Body of pancreas (tissue), 4 donors: ENCODE measurements at regions not wholly inside any gene's neighbourhood (a gene's known extent, or its start where the extent isn't known, plus 50 kb on each side); places are given as distances from the start of the nearest gene placed in this dataset.

Source experiments
- ATAC-seq: fragments of 150-250 bp; one replicate; pipeline ENCODE4 v1.9.1; 2016
- DNase-seq, 4 donors: peaks; one replicate each; pipeline ENCODE4 v3.0.0-alpha.2; 2019
- H3K27ac ChIP-seq, 4 donors: fragments of 200-600 bp; sonication (generic); 1 replicate in 3 of 4; 2 replicates in 1 of 4; pipeline versions ENCODE4 v1.5.1 to v1.6.1; 2016 to 2019; ENCODE audit warnings: mild to moderate bottlenecking in 1 of 4, mixed read lengths in 1 of 4, moderate library complexity in 1 of 4
- H3K27me3 ChIP-seq, 2 donors: fragments of 200-600 bp; sonication (generic); one replicate each; pipeline ENCODE4 v1.6.0; 2016; ENCODE audit warnings: mild to moderate bottlenecking in 1 of 2
- H3K36me3 ChIP-seq, 2 donors: fragments of 200-600 bp; sonication (generic); replicated peaks in 1 of 2; 2 replicates each; pipeline ENCODE4 v1.5.1; 2016; ENCODE audit warnings: low read depth in 2 of 2; ENCODE audit not compliant: insufficient read depth in 1 of 2
- H3K4me1 ChIP-seq: fragments of 200-600 bp; sonication (generic); one replicate; pipeline ENCODE4 v1.6.0; 2016
- H3K4me3 ChIP-seq, 2 donors: fragments of 200-600 bp; sonication (generic); 1 replicate in 1 of 2; 2 replicates in 1 of 2; pipeline ENCODE4 v1.5.1; 2016 to 2019
- H3K9me3 ChIP-seq, 3 donors: fragments of 200-600 bp; sonication (generic); 1 replicate in 2 of 3; 2 replicates in 1 of 3; pipeline ENCODE4 v1.5.1; 2016
- CTCF ChIP-seq, 7 experiments: fragments of 450-650 bp in 4 of 7; fragments of 200-600 bp in 3 of 7; sonication (generic) in 3 of 7; IDR thresholded peaks; one replicate each; pipeline ENCODE4 v1.5.1; 2016 to 2019; ENCODE audit warnings: antibody characterized with exemption in 7 of 7
- POLR2A ChIP-seq, 3 donors: fragments of 450-650 bp; IDR thresholded peaks; one replicate each; pipeline ENCODE4 v1.6.1; 2016; ENCODE audit warnings: antibody characterized with exemption in 3 of 3, mild to moderate bottlenecking in 2 of 3
- WGBS, 2 donors: methylation state at CpG; one replicate each; pipeline ENCODE4 v1.1.5; 2017; 5-methylcytosine and 5-hydroxymethylcytosine counted together
- intact Hi-C: fragments of 100-400 bp; cut with DNase I; formaldehyde crosslinking; loops from one replicate; pipeline ENCODE4 v1.15.1; 2023

GRCh38 chr20:51227744-51228143 is 204.8 kb upstream of the KCNG1 start:
- Histone ChIP-seq H3K27ac (no peak overlapping the region), H3K27me3 (no peaks in the 10 kb centered on the region), H3K4me3 (no peak overlapping the region), H3K4me1 (no peaks in the 10 kb centered on the region), H3K36me3 (no peaks in the 10 kb centered on the region), H3K9me3 (no peaks in the 10 kb centered on the region)
- no peak for ATAC-seq
- WGBS, 2 donors = 78 to 79% methylated on average over 3 of the region's 3 CpGs
- no peak for DNase-seq
- TF ChIP-seq POLR2A (IDR thresholded peaks at IDR 0.05) (no peak), CTCF (IDR thresholded peaks at IDR 0.05) (no peak)
- intact Hi-C loops = no loop called here

GRCh38 chr20:51223183-51223720 is 200.3 kb upstream of the KCNG1 start:
- no peaks in the 10 kb centered on the region for H3K27me3 ChIP-seq
- DNase-seq (no peak), ATAC-seq (no peak)
- no peaks in the 10 kb centered on the region for H3K36me3 ChIP-seq
- TF ChIP-seq POLR2A (IDR thresholded peaks at IDR 0.05) = no peak
- no peak for TF ChIP-seq CTCF (IDR thresholded peaks at IDR 0.05)
- no peak overlapping the region for H3K27ac ChIP-seq
- no peaks in the 10 kb centered on the region for H3K9me3 ChIP-seq
- no peak overlapping the region for H3K4me3 ChIP-seq
- WGBS, 2 donors = 48 to 54% methylated on average over 8 of the region's 8 CpGs
- H3K4me1 ChIP-seq = no peaks in the 10 kb centered on the region
- intact Hi-C loops = no loop called here

GRCh38 chr20:51221791-51222408 is 199.0 kb upstream of the KCNG1 start:
- WGBS, 2 donors = 19 to 39% methylated on average over 15 of the region's 15 CpGs
- TF ChIP-seq CTCF (IDR thresholded peaks at IDR 0.05) = no peak
- no peak for TF ChIP-seq POLR2A (IDR thresholded peaks at IDR 0.05)
- Histone ChIP-seq H3K27me3 (no peaks in the 10 kb centered on the region), H3K36me3 (no peaks in the 10 kb centered on the region), H3K4me3 (no peak overlapping the region), H3K27ac (no peak overlapping the region), H3K9me3 (no peaks in the 10 kb centered on the region), H3K4me1 (no peaks in the 10 kb centered on the region)
- intact Hi-C loops = no loop called here
- no peak for ATAC-seq
- no peak for DNase-seq

- ATAC-seq (no peak), DNase-seq (no peak)
- intact Hi-C loops = no loop called here
- no peaks in the 10 kb centered on the region for H3K36me3 ChIP-seq
- H3K4me1 ChIP-seq = no peaks in the 10 kb centered on the region
- TF ChIP-seq CTCF (IDR thresholded peaks at IDR 0.05) = no peak
- no peak for TF ChIP-seq POLR2A (IDR thresholded peaks at IDR 0.05)
- no peaks in the 10 kb centered on the region for H3K27me3 ChIP-seq
- H3K4me3 ChIP-seq = no peak overlapping the region
- 69 to 71% methylated on average over 4 of the region's 4 CpGs for WGBS, 2 donors
- H3K27ac ChIP-seq = no peak overlapping the region
- H3K9me3 ChIP-seq = no peaks in the 10 kb centered on the region
These were observed 198.2 kb upstream of the KCNG1 start for GRCh38 chr20:51221103-51221502.

DNA sequence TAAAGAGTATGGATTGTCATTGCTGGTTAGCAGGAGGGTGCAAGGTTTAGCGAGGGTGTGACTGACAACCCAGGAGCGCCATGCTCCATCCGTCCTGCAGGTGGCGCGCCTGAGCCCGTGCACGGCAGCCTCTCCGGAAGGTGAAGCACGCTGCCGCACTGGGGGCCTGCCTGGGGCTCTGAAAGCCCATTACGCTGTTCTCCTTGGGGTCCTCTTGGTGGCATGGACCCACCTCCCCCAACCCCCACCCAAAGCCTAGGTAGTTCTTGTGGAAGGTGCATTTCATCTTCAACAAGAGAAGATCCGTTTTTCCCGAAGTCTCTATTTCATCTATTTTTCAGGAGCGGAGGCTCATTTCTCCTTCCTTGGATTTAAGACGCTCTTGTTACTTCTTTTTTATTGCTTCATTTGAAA is 197.4 kb upstream of the KCNG1 start:
- Histone ChIP-seq H3K4me3 (no peak overlapping the region), H3K27ac (no peak overlapping the region), H3K36me3 (no peaks in the 10 kb centered on the region), H3K27me3 (no peaks in the 10 kb centered on the region), H3K9me3 (no peaks in the 10 kb centered on the region), H3K4me1 (no peaks in the 10 kb centered on the region)
- intact Hi-C loops = no loop called here
- WGBS, 2 donors = 27 to 28% methylated on average over 15 of the region's 15 CpGs
- peak; percentile 6 to 47 (median 18) for DNase-seq
- TF ChIP-seq CTCF (IDR thresholded peaks at IDR 0.05) (peak; percentile 20 to 80 (median 54)), POLR2A (IDR thresholded peaks at IDR 0.05) (no peak)
- ATAC-seq = no peak
